Ascending aorta (tissue), 2 donors: ENCODE measurements at regions not wholly inside any gene's neighbourhood (a gene's known extent, or its start where the extent isn't known, plus 50 kb on each side); places are given as distances from the start of the nearest gene placed in this dataset.

ENCODE experiments used
- DNase-seq, 2 donors: peaks; one replicate each; pipeline ENCODE4 v3.0.0-alpha.2; 2019; ENCODE audit warnings: low spot score in 2 of 2
- H3K27ac ChIP-seq, 2 donors: fragments of 200-600 bp; sonication (generic); one replicate each; pipeline ENCODE4 v1.5.1; 2016 to 2017; ENCODE audit warnings: mild to moderate bottlenecking in 1 of 2
- H3K27me3 ChIP-seq: fragments of 200-600 bp; sonication (generic); one replicate; pipeline ENCODE4 v1.5.1; 2017
- H3K36me3 ChIP-seq, 2 donors: fragments of 200-600 bp; sonication (generic); one replicate each; pipeline ENCODE4 v1.5.1; 2016
- H3K4me1 ChIP-seq, 2 donors: fragments of 200-600 bp; sonication (generic); one replicate each; pipeline ENCODE4 v1.5.1; 2016 to 2017; ENCODE audit warnings: mild to moderate bottlenecking in 1 of 2
- H3K4me3 ChIP-seq, 2 donors: fragments of 200-600 bp; sonication (generic); one replicate each; pipeline ENCODE4 v1.5.1; 2016 to 2017; ENCODE audit warnings: mild to moderate bottlenecking in 1 of 2
- H3K9me3 ChIP-seq, 2 donors: fragments of 200-600 bp; sonication (generic); one replicate each; pipeline ENCODE4 v1.5.1; 2016
- CTCF ChIP-seq, 3 experiments: fragments of 200-600 bp in 2 of 3; fragments of 450-650 bp in 1 of 3; sonication (generic) in 2 of 3; IDR thresholded peaks; one replicate each; pipeline ENCODE4 v1.5.1; 2016 to 2019; ENCODE audit warnings: antibody characterized with exemption in 3 of 3, mild to moderate bottlenecking in 1 of 3, moderate library complexity in 1 of 3
- intact Hi-C: fragments of 100-400 bp; cut with DNase I; formaldehyde crosslinking; loops from one replicate; pipeline ENCODE4 v1.15.1; 2023

- no peak for TF ChIP-seq CTCF (IDR thresholded peaks at IDR 0.05)
- Histone ChIP-seq H3K27ac (no peak overlapping the region), H3K27me3 (no peaks in the 10 kb centered on the region), H3K9me3 (no peaks in the 10 kb centered on the region), H3K36me3 (no peaks in the 10 kb centered on the region), H3K4me1 (no peaks in the 10 kb centered on the region), H3K4me3 (no peak overlapping the region)
- intact Hi-C loops: no loop called here
- no peak for DNase-seq
These were observed 1257.5 kb upstream of the ATXN8OS start for GRCh38 chr13:68850160-68850559.

DNA sequence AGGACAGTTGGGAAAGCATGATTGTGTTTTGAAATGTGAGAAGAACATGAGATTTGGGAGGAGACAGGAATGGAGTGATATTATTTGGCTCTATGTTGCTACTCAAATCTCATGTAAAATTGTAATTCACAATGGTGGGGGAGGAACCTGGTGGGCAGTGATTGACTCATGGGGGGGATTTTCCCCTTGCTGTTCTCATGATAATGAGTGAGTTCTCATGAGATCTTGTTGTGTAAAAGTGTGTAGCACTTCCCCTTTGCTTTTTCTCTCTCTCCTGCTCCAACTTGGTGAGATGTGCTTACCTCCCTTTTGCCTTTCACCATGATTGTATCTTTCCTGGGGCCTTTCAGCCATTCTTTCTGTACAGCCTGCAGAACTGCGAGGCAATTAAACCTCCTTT is 1261.0 kb upstream of the ATXN8OS start:
- DNase-seq: no peak
- Histone ChIP-seq H3K36me3 (no peaks in the 10 kb centered on the region), H3K4me1 (no peaks in the 10 kb centered on the region), H3K27me3 (no peaks in the 10 kb centered on the region), H3K4me3 (no peak overlapping the region), H3K9me3 (no peaks in the 10 kb centered on the region), H3K27ac (no peak overlapping the region)
- intact Hi-C loops: no loop called here
- TF ChIP-seq CTCF (IDR thresholded peaks at IDR 0.05): no peak

DNA sequence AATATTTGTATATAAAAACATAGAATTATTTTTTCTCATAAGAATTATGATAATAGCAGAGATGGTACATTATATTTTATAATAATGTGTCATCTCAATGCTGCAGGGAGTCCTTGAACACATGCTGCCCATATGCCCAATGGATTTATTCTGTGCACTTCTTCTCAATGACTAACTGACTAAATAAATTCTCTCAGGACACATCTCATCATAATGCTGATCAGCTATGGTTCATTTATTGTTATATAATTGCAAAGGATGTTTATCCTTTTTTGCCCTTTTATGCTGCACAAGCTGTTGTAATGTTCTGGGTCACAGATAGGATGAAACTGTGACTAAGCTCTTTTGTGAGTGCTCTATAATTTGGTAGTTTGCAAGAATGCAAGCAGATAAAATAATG is 1273.3 kb upstream of the ATXN8OS start:
- no peaks in the 10 kb centered on the region for H3K27me3 ChIP-seq
- TF ChIP-seq CTCF (IDR thresholded peaks at IDR 0.05): no peak
- DNase-seq: no peak
- H3K36me3 ChIP-seq: no peaks in the 10 kb centered on the region
- H3K4me1 ChIP-seq: no peaks in the 10 kb centered on the region
- H3K27ac ChIP-seq: no peak overlapping the region
- H3K4me3 ChIP-seq: no peak overlapping the region
- no peaks in the 10 kb centered on the region for H3K9me3 ChIP-seq
- intact Hi-C loops: no loop called here

GRCh38 chr13:68816715-68817114 is 1290.9 kb upstream of the ATXN8OS start:
- Histone ChIP-seq H3K27ac (no peak overlapping the region), H3K4me3 (no peak overlapping the region), H3K9me3 (no peaks in the 10 kb centered on the region), H3K4me1 (no peaks in the 10 kb centered on the region), H3K36me3 (no peaks in the 10 kb centered on the region), H3K27me3 (no peaks in the 10 kb centered on the region)
- intact Hi-C loops: no loop called here
- TF ChIP-seq CTCF (IDR thresholded peaks at IDR 0.05): no peak
- no peak for DNase-seq

GRCh38 chr13:68813180-68813796 is 1294.3 kb upstream of the ATXN8OS start:
- Histone ChIP-seq H3K27ac (no peak overlapping the region), H3K36me3 (no peaks in the 10 kb centered on the region), H3K9me3 (no peaks in the 10 kb centered on the region), H3K27me3 (no peaks in the 10 kb centered on the region), H3K4me3 (no peak overlapping the region), H3K4me1 (no peaks in the 10 kb centered on the region)
- TF ChIP-seq CTCF (IDR thresholded peaks at IDR 0.05): no peak
- no peak for DNase-seq
- intact Hi-C loops: no loop called here

- intact Hi-C loops: no loop called here
- DNase-seq: no peak
- Histone ChIP-seq H3K9me3 (no peaks in the 10 kb centered on the region), H3K4me3 (no peak overlapping the region), H3K27me3 (no peaks in the 10 kb centered on the region), H3K27ac (no peak overlapping the region), H3K36me3 (no peaks in the 10 kb centered on the region), H3K4me1 (no peaks in the 10 kb centered on the region)
- TF ChIP-seq CTCF (IDR thresholded peaks at IDR 0.05): no peak
These were observed 1297.0 kb upstream of the ATXN8OS start for GRCh38 chr13:68810660-68811059.
